ENCODE measurements at regions not wholly inside any gene's neighbourhood (a gene's known extent, or its start where the extent isn't known, plus 50 kb on each side); places are given as distances from the start of the nearest gene placed in this dataset.
"Not testable (repeated sequence)": the region's sequence is repeated elsewhere in the genome, so short reads cannot be mapped to it uniquely, and the experiment has no call there.

DNA sequence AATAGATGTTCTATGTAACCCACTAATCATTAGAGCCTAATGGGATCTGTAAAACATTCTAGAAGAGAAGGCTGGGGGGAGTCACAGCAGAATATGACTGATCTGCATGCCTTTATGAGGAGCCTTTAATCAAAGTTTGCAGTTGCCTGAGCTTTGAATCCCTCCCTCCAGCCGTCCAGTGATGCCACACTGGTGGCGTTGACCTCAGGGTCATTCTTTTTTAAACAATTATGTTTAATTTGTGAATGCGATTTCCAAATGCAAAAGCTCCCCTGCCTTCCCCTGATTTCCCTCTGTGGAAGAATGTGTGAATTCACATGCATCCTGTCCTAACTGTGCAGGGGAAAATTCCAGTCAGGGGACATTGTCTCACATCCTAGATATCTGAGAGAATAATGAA is 199.7 kb upstream of the GPR101 start:
- no peak for ATAC-seq
- intact Hi-C loops (cut with DNase I) = no loop called here
- no peak for DNase-seq

DNA sequence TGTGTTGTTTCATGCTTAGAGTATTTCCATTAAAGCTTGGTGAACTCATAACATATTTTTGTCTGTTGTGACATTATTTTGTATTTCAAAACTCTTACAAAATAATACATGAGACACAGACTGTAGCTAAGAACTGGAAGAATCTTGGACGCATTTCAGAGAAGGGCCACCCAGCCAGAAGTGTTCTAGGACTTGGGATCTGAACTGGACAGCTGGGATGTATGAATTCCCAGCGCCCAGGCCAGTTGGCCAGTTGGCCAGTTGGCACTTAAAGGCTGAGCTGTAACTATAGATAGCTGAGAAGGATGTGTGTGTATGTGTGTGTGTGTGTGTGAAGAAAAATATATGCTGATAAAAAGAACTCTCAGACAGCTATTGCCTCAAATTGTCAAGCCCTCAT is 193.4 kb upstream of the GPR101 start:
- no peak for DNase-seq
- peak in 1 of 2 donors; percentile 50 for ATAC-seq
- intact Hi-C loops (cut with DNase I) = no loop called here

DNA sequence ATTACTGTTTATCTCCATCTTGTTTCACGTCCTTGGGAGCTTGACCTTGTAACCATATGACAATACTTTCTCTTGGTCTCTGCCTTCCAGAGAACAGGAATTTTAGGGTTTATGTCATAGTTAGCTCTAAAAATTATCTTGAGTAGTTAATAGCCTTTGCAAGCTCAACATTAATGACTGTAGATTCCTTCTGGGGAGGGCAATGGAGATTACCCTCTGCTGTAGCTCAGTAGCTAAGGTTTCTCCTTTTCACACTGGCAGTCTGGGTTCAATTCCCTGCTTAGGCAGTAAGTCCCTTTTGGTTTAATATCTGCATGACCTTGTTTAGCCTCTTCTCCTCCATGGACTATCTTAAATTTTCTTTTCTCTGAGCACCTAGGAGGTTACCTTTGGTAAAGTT is 181.7 kb upstream of the GPR101 start:
- intact Hi-C loops (cut with DNase I) = no loop called here
- ATAC-seq = no peak
- DNase-seq = no peak

DNA sequence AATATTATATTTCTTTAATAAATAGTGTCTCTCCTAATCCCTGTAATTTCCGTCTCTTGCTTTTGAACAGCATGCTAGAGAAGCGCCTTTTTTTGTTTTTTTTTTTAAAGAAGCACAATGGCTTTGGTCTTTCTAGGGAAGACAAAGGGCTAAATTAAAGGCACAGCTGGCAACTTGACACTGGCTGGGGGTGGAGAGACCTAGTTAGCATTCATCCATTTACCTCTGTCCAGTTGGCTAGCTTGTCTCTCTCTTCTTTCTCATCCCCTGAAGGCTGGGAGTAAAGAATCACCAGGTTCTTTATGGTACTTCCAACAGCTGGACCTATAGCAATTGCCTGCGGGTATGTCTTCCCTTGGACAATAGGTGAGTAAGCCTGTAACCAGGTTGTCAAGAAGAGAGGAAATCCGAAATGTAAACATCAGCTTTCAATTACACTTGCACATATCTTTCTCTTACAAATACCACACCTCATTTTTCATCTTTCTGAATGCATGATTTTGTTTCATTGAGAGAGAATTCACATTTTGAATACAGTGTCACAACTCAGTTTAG is 178.4 kb upstream of the GPR101 start:
- DNase-seq (no peak), ATAC-seq (no peak)
- intact Hi-C loops (cut with DNase I) = no loop called here

DNA sequence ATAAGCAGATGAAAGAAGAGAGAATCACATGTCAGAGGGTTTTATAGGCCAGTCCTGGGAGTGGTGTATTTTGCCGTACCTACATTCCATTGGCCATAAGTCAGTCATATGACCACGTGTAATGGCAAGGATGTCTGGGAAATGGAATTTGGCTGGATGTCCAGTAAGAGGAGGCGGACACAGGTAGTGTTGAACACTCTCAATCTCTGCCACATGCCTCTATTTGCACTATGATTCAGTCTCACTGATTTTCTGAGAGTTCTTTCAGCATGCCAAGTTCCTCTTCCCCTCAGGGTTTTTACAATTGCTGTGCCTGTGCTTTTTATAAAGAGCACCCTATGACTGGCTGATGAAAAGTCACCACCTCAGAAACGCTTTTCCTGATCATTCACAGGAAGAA is 164.2 kb upstream of the GPR101 start:
- DNase-seq = no peak
- no peak for ATAC-seq
- intact Hi-C loops (cut with DNase I) = loop anchor here in 1 of 2 donors (10.0 kb wide), 1 partner anchor 243 kb away; no protein-coding TSS in a partner anchor

DNA sequence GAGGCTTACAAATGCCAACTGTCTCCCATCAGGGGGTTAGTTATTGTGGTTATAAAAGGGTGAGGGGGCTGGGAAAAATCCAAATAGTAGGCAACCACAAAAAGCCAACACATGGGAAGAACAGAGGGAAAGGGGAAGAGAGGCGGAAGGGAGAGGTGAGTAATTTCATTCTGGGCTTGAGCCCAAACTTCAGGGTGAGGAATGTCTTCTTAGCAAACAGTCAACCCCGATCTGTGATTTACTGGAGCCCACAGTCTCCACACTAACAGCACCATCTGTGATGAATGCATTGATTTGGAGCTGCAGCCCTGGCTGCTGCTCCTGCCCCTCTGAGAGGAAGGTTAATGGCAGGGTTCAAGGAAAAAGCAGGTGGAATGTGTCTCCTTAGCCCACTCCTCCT is 162.2 kb upstream of the GPR101 start:
- ATAC-seq = peak in 1 of 2 donors; percentile 44
- intact Hi-C loops (cut with DNase I) = loop anchor here in 1 of 2 donors (10.0 kb wide), 1 partner anchor 241 kb away; no protein-coding TSS in a partner anchor

DNA sequence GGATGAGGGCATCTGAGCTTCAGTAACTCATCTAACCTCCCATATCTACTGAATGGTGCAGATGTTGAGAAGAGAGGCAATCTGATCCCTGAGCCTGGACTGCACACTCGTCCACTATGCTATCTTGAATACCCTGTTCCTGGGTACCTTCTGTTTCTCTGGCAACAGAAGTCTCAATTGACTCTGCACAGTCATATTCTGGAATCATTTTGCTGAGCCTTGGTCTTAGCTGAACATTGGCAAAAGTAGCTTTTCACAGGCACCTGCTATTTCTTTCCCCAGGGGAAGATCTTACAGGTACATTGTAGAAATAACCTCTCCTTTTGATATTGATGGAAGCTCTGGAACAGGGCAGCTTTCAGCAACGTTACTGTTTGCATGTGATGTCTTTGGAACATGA is 161.5 kb upstream of the GPR101 start:
- intact Hi-C loops (cut with DNase I) = loop anchor here in 1 of 2 donors (10.0 kb wide), 1 partner anchor 240 kb away; no protein-coding TSS in a partner anchor
- ATAC-seq (no peak), DNase-seq (no peak)

More for the DNA sequence above, 162.2 kb upstream of the GPR101 start:
- DNase-seq = no peak

DNA sequence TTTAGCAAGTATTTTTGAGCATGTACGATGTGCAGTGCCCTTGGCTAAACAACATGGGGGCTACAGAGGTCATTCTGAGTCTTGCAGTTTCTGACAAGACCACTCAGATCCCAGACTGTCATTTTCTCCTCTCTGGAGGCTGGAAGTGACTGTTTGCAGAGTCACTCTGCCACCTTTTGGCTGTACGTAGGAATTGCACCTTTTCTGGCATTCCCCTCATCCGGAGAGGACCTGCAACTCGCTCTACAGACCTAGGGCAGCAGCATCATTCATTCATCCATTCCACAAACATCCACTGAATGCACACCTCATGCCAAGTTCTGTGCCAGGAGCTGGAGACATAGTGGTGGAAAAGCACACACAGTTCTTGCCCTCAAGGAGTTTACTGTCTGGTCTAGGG is 160.4 kb upstream of the GPR101 start:
- DNase-seq = no peak
- intact Hi-C loops (cut with DNase I) = loop anchor here in 1 of 2 donors (10.0 kb wide), 1 partner anchor 239 kb away; no protein-coding TSS in a partner anchor

DNA sequence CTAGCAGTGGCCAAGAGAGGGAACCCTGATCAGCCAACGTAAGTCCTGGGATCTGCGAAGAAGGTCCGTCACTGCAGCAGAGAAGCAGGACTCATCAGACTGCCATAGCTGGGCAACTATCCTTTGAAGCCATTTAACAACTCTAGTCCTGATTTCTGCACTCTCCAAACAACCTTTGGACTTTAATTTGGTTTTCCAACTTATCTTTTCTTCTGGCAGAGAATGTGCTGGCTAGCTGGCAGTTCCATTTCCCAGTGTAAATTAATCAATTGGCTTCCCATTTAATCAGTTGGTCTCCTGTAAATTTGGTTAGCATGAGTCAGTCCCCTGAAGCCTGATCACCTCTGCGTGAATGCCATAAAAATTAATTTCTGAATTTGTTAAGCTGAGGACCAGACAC is 153.7 kb upstream of the GPR101 start:
- ATAC-seq (no peak), DNase-seq (no peak)
- intact Hi-C loops (cut with DNase I) = no loop called here

More for the DNA sequence above, 160.4 kb upstream of the GPR101 start:
- ATAC-seq = no peak

DNA sequence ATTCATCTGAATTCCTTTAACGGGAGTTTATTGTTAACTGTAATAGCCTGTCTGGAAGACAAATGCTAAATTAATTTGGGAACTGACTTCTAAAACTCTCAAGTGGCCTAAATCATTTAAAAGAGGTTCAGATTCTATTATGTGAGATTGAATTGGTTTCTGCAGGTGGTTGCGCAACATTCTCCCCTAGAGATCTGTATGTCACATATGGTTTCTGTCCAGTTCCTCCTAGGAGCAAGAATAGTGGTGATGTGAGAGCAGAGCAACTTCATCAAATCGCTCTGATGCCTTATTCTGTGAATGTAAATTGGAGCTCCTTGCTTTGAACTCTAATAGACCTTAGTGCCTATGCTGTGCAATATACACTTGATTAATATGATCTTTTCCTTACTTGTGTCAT is 144.6 kb upstream of the GPR101 start:
- DNase-seq = no peak
- ATAC-seq = no peak
- intact Hi-C loops (cut with DNase I) = no loop called here

DNA sequence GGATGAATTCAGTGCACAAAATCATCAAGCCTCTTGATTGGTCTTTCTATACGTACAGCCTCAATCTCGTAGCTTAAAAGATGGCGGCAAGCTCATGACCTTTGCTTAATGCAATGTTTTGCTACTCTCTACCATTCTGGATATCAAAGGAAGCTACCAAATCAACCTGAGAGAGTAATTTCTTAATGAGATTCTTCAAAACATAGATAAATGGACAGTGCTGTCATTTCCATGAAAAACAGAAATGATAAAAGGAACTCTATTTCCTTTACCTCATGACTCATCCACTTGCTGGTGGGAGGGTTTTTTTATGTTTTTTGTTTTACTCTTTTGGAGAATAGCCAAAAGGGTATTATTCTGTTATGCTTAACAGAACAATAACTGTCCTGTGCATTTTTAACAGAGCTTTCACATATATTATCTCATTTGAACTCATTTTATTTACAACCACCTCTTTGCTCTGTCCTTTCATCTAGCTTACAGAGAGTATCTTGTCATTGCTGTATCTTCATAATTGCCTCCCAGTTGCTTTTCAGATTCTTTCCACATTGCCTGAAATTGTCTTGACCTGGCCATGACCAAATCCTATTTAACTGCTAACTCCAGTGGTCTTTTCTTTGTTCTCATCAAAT is 138.6 kb upstream of the GPR101 start:
- intact Hi-C loops (cut with DNase I) = no loop called here
- no peak for ATAC-seq
- DNase-seq = no peak

DNA sequence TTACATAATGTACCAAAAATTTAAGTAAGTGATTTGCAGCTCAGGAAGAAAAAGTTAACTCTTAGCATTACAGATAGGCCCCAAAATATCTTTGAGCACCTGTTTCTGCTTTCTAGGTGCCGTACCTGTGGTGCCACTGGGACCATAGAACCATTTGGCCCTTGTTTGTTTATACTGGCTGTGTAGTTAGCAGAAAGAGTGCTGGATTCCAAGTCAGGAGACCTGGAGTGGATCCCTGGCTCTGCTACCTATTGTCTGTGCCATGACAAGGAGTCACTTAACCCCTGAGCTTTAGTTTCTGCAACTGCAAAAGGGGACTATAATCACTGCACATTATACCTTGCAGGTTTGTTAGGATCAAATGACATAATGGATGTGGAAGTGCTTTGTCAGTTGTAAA is 137.8 kb upstream of the GPR101 start:
- ATAC-seq (no peak), DNase-seq (no peak)
- intact Hi-C loops (cut with DNase I) = no loop called here

DNA sequence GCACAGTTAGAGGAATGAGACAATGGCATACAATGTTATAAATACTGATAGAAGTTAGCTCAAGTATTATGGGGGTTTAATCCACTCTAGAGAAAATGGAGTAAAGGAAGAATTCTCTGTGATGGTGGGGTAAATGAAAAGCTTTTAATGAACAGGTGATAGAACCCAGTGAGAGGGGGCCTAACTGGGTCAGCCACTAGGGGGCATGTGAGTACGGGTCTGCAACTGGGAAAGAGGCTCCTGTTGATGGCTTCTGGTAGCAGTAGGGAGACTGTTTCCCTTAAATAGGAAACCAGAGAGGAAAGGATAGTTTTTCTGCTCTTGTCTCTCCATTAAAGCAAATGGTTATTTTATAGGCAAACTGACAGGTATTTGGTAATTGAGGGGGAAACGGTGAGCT is 132.8 kb upstream of the GPR101 start:
- DNase-seq (no peak), ATAC-seq (no peak)
- intact Hi-C loops (cut with DNase I) = no loop called here

DNA sequence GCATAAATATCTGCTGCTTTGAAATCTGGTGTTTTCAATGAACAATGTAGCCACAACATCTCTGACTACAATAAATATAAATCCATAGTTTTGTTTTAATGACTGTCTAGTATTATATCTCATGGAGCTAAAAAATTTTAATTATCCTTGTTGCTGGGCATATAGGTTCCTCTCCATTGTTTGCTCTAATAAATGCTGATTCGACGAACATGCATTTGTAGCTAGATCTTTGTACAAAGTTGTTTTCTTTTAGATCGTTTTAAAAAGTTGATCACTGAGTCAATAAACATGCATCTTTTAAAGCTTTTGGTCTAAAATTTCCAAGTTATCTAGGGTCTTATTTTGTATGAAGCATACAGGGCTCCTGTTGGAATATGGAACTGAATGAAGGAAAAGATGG is 130.5 kb upstream of the GPR101 start:
- ATAC-seq = no peak
- intact Hi-C loops (cut with DNase I) = no loop called here
- DNase-seq = no peak

DNA sequence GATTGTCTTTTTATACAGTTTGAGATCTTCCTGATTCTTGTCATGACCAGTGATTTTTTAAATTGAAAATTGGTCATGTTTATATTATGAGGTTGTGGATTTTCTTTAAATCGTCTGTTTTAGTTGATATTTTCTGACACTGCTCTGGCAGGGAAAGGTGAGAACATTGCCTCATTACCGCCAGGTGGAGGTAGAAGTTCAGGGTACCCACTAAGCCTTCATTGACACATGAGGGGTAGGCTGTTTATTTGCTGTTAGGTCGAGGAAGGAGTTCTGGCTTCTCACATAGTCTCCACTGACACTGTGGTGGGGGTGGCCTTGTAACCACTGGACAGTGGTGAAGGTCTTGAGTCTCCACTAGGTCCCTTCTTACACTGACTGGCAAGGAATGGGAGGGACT is 117.6 kb upstream of the GPR101 start:
- no peak for DNase-seq
- intact Hi-C loops (cut with DNase I) = no loop called here
- ATAC-seq = no peak

DNA sequence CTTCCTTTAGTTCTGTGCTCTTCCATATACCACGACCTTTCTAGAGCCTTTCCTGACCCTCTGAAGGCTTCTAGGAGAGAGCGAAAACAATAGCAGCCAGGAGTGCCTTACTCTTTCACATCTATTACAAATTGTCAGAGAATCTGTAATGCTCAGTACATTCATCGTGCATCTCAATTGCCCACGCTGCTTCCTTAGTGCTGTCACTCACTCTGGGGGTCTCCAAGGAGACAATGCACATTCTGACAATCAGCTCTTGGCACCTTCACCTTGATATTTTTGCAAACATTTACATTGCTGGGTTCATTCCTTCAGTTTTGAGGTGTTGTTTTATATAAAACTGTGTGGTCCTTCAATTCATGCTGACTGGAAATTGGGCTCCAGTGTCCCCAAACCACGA is 110.1 kb upstream of the GPR101 start:
- ATAC-seq = no peak
- intact Hi-C loops (cut with DNase I) = no loop called here

DNA sequence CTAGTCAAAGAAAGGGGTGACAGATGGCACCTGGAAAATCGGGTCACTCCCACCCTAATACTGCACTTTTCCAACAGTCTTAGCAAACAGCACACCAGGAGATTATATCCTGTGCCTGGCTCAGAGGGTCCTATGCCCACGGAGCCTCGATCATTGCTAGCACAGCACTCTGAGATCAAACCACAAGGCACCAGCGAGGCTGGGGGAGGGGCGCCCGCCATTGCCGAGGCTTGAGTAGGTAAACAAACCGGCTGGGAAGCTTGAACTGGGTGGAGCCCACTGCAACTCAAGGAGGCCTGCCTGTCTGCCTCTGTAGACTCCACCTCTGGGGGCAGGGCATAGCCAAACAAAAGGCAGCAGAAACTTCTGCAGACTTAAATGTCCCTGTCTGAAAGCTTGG is 88.9 kb upstream of the GPR101 start:
- DNase-seq; ATAC-seq; intact Hi-C loops (cut with DNase I): not testable (repeated sequence)

More for the DNA sequence above, 110.1 kb upstream of the GPR101 start:
- no peak for DNase-seq

DNA sequence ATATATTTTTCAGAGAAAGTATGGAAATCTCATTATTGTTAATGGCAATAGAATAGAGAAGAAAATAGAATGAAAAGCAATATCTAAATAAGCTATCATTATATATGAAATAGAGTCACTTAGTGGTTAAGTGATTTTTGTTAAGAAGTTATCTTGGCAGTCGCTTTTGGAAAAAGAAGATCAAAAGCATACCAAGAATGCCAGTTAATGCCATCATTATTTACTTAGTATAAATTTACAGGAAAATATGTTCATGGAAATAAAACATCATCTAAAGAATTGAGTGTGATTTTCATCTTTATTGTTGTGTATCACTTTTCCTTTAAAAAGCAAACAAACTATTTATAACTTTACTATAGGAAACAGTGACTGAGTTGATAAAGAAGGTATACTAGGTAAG is 85.3 kb upstream of the GPR101 start:
- intact Hi-C loops (cut with DNase I) = no loop called here
- ATAC-seq (no peak), DNase-seq (no peak)

DNA sequence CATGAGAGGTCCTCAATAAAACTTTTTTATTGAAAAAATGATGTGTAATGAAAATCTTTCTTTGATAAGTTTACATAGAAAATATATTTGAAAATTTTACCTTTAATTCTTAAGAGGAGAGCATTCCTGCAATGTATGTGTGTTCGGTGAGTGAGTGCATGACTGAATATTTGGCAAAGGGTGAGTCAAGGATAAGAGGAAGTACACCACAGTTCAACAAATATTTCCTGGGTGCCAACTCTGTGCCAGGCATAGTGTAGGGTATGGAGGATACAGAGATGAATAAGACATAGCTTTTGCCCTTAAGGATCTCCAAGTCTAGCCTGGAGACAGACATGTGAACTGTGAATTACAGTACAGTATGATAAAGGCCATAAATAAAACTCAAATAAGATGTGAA is 84.7 kb upstream of the GPR101 start:
- no peak for DNase-seq
- no peak for ATAC-seq
- intact Hi-C loops (cut with DNase I) = no loop called here

DNA sequence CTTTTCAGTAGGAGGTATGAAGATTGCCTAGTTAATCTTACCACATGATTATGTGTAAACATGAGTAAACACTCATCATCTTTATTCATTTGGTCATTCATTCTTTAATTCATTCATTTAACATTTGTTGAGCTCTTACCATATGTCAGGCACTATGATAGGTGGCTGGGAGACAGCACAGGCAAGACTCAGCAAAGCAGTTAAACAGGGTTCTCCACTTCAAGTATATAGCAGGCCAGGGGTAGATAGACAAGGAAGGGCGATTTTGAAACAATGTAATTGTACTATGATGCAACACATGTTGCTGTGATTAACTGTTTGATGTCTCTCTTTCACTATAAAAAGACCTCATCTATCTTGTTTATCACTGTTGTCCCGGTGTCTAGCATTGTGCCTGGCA is 84.3 kb upstream of the GPR101 start:
- DNase-seq (no peak), ATAC-seq (no peak)
- intact Hi-C loops (cut with DNase I) = no loop called here

DNA sequence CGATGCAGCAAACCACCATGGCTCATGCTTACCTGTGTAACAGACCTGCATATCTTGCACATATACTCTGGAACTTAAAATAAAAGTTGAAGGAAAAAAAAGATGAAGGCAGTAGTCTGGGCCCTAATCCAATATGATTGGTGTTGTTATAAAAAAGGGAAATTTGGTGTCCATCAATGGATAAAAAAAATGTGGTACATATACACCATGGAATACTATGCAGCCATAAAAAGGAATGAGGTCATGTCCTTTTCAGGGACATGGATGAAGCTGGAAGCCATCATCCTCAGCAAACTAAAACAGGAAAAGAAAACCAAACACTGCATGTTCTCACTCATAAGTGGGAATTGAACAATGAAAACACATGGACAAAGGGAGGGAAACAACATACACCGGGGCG is 74.1 kb upstream of the GPR101 start:
- DNase-seq; intact Hi-C loops (cut with DNase I); ATAC-seq: not testable (repeated sequence)

All from left cardiac atrium (tissue), 4 donors.